GM23248 (cell line): ENCODE measurements at regions not wholly inside any gene's neighbourhood (a gene's known extent, or its start where the extent isn't known, plus 50 kb on each side); places are given as distances from the start of the nearest gene placed in this dataset.

Experiments
- EZH2 ChIP-seq: fragments of 200-600 bp; sonication (generic); IDR thresholded peaks from 2 replicates; pipeline ENCODE4 v1.6.1; 2018; ENCODE audit warnings: antibody characterized with exemption, mild to moderate bottlenecking; ENCODE audit not compliant: insufficient read depth, poor library complexity, severe bottlenecking
- EZH2phosphoT487 ChIP-seq: fragments of 200-600 bp; sonication (generic); IDR thresholded peaks from 2 replicates; pipeline ENCODE4 v1.6.1; 2018; ENCODE audit warnings: antibody characterized with exemption, moderate library complexity, mild to moderate bottlenecking, low read depth; ENCODE audit not compliant: insufficient read depth

DNA sequence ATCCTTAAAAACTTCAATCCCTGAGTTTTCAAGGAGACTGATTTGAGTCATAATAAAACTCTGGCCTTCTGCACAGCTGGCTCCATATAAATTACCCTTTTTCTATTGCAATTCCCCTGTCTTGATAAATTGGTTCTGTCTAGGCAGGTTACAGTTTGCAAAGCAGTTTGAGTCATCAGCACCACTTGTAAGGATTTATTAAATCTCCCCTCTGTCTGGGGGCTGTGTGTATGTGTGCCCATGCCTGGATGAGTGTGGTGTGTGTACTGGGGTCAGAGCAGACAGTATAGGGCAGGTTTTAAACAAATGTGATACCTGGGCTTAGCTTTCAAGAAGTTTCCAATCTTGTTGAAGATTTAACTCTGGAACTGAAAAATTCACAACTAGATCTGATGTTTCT is 228.6 kb downstream of the FNDC1 start:
- TF ChIP-seq EZH2 = no peak
- TF ChIP-seq EZH2phosphoT487 = no peak
